ENCODE measurements at regions not wholly inside any gene's neighbourhood (a gene's known extent, or its start where the extent isn't known, plus 50 kb on each side); places are given as distances from the start of the nearest gene placed in this dataset.

DNA sequence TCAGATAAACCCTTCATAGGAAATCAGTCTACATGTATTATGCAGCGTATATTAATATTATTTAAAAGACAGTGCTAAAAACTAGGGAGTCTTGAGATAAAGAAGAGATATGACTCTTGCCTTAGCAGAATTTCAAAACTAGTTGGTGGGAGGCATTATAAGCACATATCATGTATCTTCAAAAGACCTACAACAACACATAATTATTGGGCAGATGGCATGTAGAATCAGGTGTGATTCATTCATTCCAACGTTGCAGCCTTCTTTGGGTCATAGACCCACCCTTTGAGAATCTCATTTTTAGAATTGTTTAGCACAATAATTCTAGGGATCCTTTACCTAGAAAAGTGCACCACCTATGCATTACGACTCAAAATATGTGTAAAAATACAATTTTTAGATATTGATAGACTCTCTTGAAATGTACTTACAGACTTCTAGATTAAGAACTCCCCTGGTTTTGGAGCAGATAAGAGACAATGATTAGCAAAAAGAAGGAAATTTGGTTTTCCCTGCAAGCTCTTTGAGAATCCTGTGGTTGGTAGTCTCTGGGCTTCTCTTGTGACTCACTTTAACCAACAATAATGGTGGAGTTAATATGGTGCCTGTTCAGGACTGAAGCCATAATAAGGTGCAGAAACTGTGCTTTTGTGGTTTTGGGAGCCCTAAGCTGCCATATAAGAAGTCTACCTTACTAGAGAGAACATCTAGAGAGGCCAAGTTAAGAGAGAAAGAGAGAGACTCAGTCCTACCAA is 85.3 kb upstream of the RGS4 start:
- WGBS (ENCODE audit: insufficient coverage) = no CpG with 5 or more reads among the region's 3 CpGs
- H3K27me3 Mint-ChIP-seq = peaks cover 21 to 22% of the 10 kb centered on the region in 2 donors
- ATAC-seq (replicated peaks in 1 of 4) (no peak), DNase-seq (no peak)
- H3K9me3 Mint-ChIP-seq = no peaks in the 10 kb centered on the region
- H3K36me3 ChIP-seq (ENCODE audit: control insufficient read depth in 2 of 2, extremely low read depth in 1 of 2, insufficient read depth in 1 of 2, low read length in 1 of 2) = no peaks in the 10 kb centered on the region
- ChIA-PET CTCF (no interaction called here), POLR2A (no interaction called here)
- H3K36me3 Mint-ChIP-seq = no peaks in the 10 kb centered on the region
- H3K4me1 Mint-ChIP-seq = no peaks in the 10 kb centered on the region
- H3K27me3 ChIP-seq (replicated peaks in 1 of 2; ENCODE audit: control insufficient read depth in 2 of 2, extremely low read depth in 1 of 2, insufficient read depth in 2 of 2, low read length in 1 of 2) = peaks cover 0 to 4% of the 10 kb centered on the region in 2 experiments
- H3K4me3 Mint-ChIP-seq = no peak overlapping the region
- no peaks in the 10 kb centered on the region for H3K9me3 ChIP-seq
- no peaks in the 10 kb centered on the region for H3K4me1 ChIP-seq (ENCODE audit: control insufficient read depth in 1 of 2, extremely low read depth in 1 of 2, insufficient read depth in 2 of 2, low read length in 2 of 2)
- H3K27ac ChIP-seq (ENCODE audit: low read length) = no peak overlapping the region
- no peak overlapping the region for H3K27ac Mint-ChIP-seq
- H3K4me3 ChIP-seq (ENCODE audit: control insufficient read depth in 1 of 2, extremely low read depth in 1 of 2, low read length in 1 of 2) = no peak overlapping the region

DNA sequence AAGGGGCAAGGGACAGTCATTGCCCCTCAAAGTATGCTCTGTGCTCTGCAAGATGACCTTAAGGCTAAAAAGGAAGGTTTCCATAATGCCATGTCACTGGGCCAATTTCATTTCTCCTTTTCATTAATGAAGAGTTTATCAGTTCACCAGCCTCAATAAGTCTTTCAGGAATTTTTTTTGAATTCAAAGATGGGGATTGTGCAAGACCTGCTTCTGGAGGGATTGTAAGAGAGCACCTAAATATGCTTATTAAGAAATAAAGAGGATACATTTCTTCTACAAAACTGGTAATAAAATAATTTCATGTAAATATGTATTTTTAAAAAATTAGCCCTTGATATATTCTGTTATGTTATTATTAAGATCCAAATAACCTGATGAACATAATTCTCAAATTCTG is 86.8 kb upstream of the RGS4 start:
- no peak overlapping the region for H3K27ac Mint-ChIP-seq
- Histone ChIP-seq H3K9me3 (no peaks in the 10 kb centered on the region), H3K27ac (ENCODE audit: low read length) (no peak overlapping the region), H3K4me1 (ENCODE audit: control insufficient read depth in 1 of 2, extremely low read depth in 1 of 2, insufficient read depth in 2 of 2, low read length in 2 of 2) (no peaks in the 10 kb centered on the region), H3K4me3 (ENCODE audit: control insufficient read depth in 1 of 2, extremely low read depth in 1 of 2, low read length in 1 of 2) (no peak overlapping the region), H3K36me3 (ENCODE audit: control insufficient read depth in 2 of 2, extremely low read depth in 1 of 2, insufficient read depth in 1 of 2, low read length in 1 of 2) (no peaks in the 10 kb centered on the region), H3K27me3 (replicated peaks in 1 of 2; ENCODE audit: control insufficient read depth in 2 of 2, extremely low read depth in 1 of 2, insufficient read depth in 2 of 2, low read length in 1 of 2) (no peaks in the 10 kb centered on the region)
- CTCF ChIA-PET = no interaction called here
- ATAC-seq (replicated peaks in 1 of 4) (no peak), DNase-seq (no peak)
- H3K4me1 Mint-ChIP-seq = no peaks in the 10 kb centered on the region
- H3K4me3 Mint-ChIP-seq = no peak overlapping the region
- no peaks in the 10 kb centered on the region for H3K36me3 Mint-ChIP-seq
- no peaks in the 10 kb centered on the region for H3K9me3 Mint-ChIP-seq
- POLR2A ChIA-PET = no interaction called here
- peaks cover 13 to 21% of the 10 kb centered on the region in 2 donors for H3K27me3 Mint-ChIP-seq

DNA sequence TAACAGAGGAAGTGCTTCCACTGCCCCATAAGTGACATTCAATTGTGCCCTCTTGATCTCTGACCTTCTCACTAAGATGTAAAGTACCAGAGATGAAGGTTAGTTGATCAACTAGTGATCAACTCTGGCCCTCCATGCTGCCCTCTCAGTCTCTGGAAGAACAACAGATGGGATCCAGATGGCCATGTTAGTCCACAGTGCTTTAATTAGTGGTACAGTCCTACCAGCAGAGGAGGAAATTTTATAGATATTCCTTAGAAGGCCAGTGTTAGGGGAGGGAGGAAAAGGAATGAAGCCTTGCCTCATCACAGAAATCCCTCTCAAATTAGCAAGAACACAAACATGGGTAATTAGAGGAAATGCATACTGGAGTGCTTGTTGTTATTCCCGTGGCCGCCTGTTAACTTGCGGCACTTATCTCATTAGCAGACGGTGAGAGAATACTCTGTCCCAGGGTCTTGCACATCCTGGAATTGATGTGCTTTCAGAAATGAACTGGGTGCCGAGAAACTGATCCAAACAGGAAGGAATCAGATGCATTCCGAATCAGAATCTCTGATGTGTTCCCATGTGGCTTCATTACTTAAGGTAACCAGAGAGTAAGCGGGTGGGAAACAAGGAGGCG is 91.1 kb upstream of the RGS4 start:
- no peak overlapping the region for H3K4me3 ChIP-seq (ENCODE audit: control insufficient read depth in 1 of 2, extremely low read depth in 1 of 2, low read length in 1 of 2)
- no peaks in the 10 kb centered on the region for H3K9me3 Mint-ChIP-seq
- 70% methylated on average over 4 of the region's 8 CpGs for WGBS (ENCODE audit: insufficient coverage)
- H3K36me3 ChIP-seq (ENCODE audit: control insufficient read depth in 2 of 2, extremely low read depth in 1 of 2, insufficient read depth in 1 of 2, low read length in 1 of 2) = no peaks in the 10 kb centered on the region
- ATAC-seq (replicated peaks in 1 of 4) (no peak), DNase-seq (no peak)
- H3K9me3 ChIP-seq = no peaks in the 10 kb centered on the region
- no peaks in the 10 kb centered on the region for H3K36me3 Mint-ChIP-seq
- POLR2A ChIA-PET = no interaction called here
- peaks cover 3 to 19% of the 10 kb centered on the region in 2 donors for H3K27me3 Mint-ChIP-seq
- CTCF ChIA-PET = no interaction called here
- H3K4me3 Mint-ChIP-seq = no peak overlapping the region
- H3K4me1 Mint-ChIP-seq = no peaks in the 10 kb centered on the region
- H3K4me1 ChIP-seq (ENCODE audit: control insufficient read depth in 1 of 2, extremely low read depth in 1 of 2, insufficient read depth in 2 of 2, low read length in 2 of 2) = no peaks in the 10 kb centered on the region
- H3K27ac ChIP-seq (ENCODE audit: low read length) = no peak overlapping the region
- H3K27me3 ChIP-seq (replicated peaks in 1 of 2; ENCODE audit: control insufficient read depth in 2 of 2, extremely low read depth in 1 of 2, insufficient read depth in 2 of 2, low read length in 1 of 2) = no peaks in the 10 kb centered on the region
- H3K27ac Mint-ChIP-seq = no peak overlapping the region

DNA sequence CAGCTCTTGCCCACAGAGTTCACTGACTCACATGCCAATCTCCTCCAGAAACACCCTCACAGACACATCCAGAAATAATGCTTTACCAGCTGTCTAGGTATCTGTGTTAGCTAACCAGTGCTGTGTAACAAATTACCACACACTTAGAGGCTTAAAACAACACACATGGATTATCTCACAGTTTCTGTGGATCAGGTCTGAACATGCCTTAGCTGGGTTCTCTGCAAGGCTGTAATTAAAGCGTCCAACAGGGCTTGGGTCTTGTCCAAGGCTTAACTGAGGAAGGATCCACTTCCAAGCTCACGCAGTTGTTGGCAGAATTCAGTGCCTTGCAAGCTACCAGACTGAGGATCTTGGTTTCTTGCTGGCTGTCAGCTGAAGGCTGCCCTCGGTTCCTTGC is 92.5 kb upstream of the RGS4 start:
- no peak overlapping the region for H3K4me3 ChIP-seq (ENCODE audit: control insufficient read depth in 1 of 2, extremely low read depth in 1 of 2, low read length in 1 of 2)
- H3K27me3 Mint-ChIP-seq = peaks cover 3 to 17% of the 10 kb centered on the region in 2 donors
- no peaks in the 10 kb centered on the region for H3K4me1 Mint-ChIP-seq

DNA sequence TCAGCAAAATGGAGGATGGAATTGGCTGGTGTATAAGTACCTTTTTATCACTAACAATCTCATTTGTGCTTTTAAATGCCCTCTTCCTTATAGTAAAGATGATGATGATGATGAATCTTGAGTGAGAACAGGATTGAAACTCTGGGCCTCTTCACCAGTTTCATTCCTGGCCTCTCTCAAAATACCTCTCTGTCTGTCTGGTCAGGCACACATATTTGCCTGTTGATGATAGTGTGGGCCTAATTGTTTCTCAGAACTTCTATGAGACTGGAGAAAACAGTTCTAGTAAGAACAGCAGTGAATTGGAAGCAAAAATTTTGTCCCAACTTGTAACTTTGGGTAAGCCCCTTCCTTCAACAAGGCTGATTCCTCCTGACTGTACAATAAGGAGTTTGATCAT is 94.4 kb upstream of the RGS4 start:
- Mint-ChIP-seq H3K36me3 (no peaks in the 10 kb centered on the region), H3K4me1 (no peaks in the 10 kb centered on the region)
- no peak for ATAC-seq (replicated peaks in 1 of 4)

More for the DNA sequence above, 92.5 kb upstream of the RGS4 start:
- no peak for ATAC-seq (replicated peaks in 1 of 4)
- POLR2A ChIA-PET = no interaction called here
- 60% methylated on average over 2 of the region's 3 CpGs for WGBS (ENCODE audit: insufficient coverage)
- Histone ChIP-seq H3K36me3 (ENCODE audit: control insufficient read depth in 2 of 2, extremely low read depth in 1 of 2, insufficient read depth in 1 of 2, low read length in 1 of 2) (no peaks in the 10 kb centered on the region), H3K27me3 (replicated peaks in 1 of 2; ENCODE audit: control insufficient read depth in 2 of 2, extremely low read depth in 1 of 2, insufficient read depth in 2 of 2, low read length in 1 of 2) (peaks cover 0 to 3% of the 10 kb centered on the region in 2 experiments), H3K4me1 (ENCODE audit: control insufficient read depth in 1 of 2, extremely low read depth in 1 of 2, insufficient read depth in 2 of 2, low read length in 2 of 2) (no peaks in the 10 kb centered on the region), H3K9me3 (no peaks in the 10 kb centered on the region), H3K27ac (ENCODE audit: low read length) (no peak overlapping the region)
- Mint-ChIP-seq H3K36me3 (no peaks in the 10 kb centered on the region), H3K4me3 (no peak overlapping the region), H3K9me3 (no peaks in the 10 kb centered on the region), H3K27ac (no peak overlapping the region)
- no peak for DNase-seq
- CTCF ChIA-PET = no interaction called here

DNA sequence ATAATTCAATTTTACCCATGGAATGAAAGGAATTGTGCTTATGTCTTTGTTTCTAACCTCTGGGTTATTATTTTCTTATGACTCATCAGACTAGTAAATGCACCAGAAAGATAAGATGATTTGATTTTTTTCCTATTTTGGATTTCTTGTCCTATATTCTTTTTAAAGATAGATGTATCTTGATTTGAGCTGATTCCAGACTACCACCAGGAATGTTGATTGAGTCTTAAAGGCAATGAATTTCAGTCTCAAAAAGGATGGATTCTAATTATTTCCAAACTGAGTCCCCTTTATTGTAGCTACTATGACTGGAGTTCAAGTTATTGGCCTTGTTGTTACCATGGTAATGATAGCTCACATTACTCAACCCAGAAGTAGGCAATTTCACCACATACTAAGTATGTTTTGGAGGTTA is 95.8 kb upstream of the RGS4 start:
- POLR2A ChIA-PET = no interaction called here

More for the DNA sequence above, 94.4 kb upstream of the RGS4 start:
- Mint-ChIP-seq H3K27ac (no peak overlapping the region), H3K4me3 (no peak overlapping the region), H3K27me3 (peaks cover 2 to 13% of the 10 kb centered on the region in 2 donors), H3K9me3 (no peaks in the 10 kb centered on the region)
- Histone ChIP-seq H3K36me3 (ENCODE audit: control insufficient read depth in 2 of 2, extremely low read depth in 1 of 2, insufficient read depth in 1 of 2, low read length in 1 of 2) (no peaks in the 10 kb centered on the region), H3K9me3 (no peaks in the 10 kb centered on the region), H3K27me3 (replicated peaks in 1 of 2; ENCODE audit: control insufficient read depth in 2 of 2, extremely low read depth in 1 of 2, insufficient read depth in 2 of 2, low read length in 1 of 2) (peaks cover 0 to 5% of the 10 kb centered on the region in 2 experiments), H3K4me1 (ENCODE audit: control insufficient read depth in 1 of 2, extremely low read depth in 1 of 2, insufficient read depth in 2 of 2, low read length in 2 of 2) (no peaks in the 10 kb centered on the region), H3K27ac (ENCODE audit: low read length) (no peak overlapping the region), H3K4me3 (ENCODE audit: control insufficient read depth in 1 of 2, extremely low read depth in 1 of 2, low read length in 1 of 2) (no peak overlapping the region)
- CTCF ChIA-PET = no interaction called here
- no peak for DNase-seq
- POLR2A ChIA-PET = no interaction called here

More for the DNA sequence above, 95.8 kb upstream of the RGS4 start:
- CTCF ChIA-PET = no interaction called here
- Histone ChIP-seq H3K27ac (ENCODE audit: low read length) (no peak overlapping the region), H3K27me3 (replicated peaks in 1 of 2; ENCODE audit: control insufficient read depth in 2 of 2, extremely low read depth in 1 of 2, insufficient read depth in 2 of 2, low read length in 1 of 2) (peaks cover 0 to 5% of the 10 kb centered on the region in 2 experiments), H3K36me3 (ENCODE audit: control insufficient read depth in 2 of 2, extremely low read depth in 1 of 2, insufficient read depth in 1 of 2, low read length in 1 of 2) (no peaks in the 10 kb centered on the region), H3K4me3 (ENCODE audit: control insufficient read depth in 1 of 2, extremely low read depth in 1 of 2, low read length in 1 of 2) (no peak overlapping the region), H3K9me3 (no peaks in the 10 kb centered on the region), H3K4me1 (ENCODE audit: control insufficient read depth in 1 of 2, extremely low read depth in 1 of 2, insufficient read depth in 2 of 2, low read length in 2 of 2) (no peaks in the 10 kb centered on the region)
- Mint-ChIP-seq H3K4me3 (no peak overlapping the region), H3K27ac (no peak overlapping the region), H3K27me3 (peaks cover 2 to 13% of the 10 kb centered on the region in 2 donors), H3K9me3 (no peaks in the 10 kb centered on the region), H3K36me3 (no peaks in the 10 kb centered on the region), H3K4me1 (no peaks in the 10 kb centered on the region)
- DNase-seq (no peak), ATAC-seq (replicated peaks in 1 of 4) (no peak)
